Glutamatergic neuron (in vitro differentiated cells): ENCODE measurements at regions not wholly inside any gene's neighbourhood (a gene's known extent, or its start where the extent isn't known, plus 50 kb on each side); places are given as distances from the start of the nearest gene placed in this dataset.

Source experiments
- DNase-seq: peaks from one replicate; pipeline ENCODE4 v3.0.0; 2022
- H3K27ac Mint-ChIP-seq: one replicate; pipeline ENCODE4 v1.8.0; 2020; ENCODE audit warnings: mild to moderate bottlenecking, mixed read lengths, inconsistent platforms; ENCODE audit not compliant: unreplicated experiment
- H3K27me3 Mint-ChIP-seq: one replicate; pipeline ENCODE4 v1.8.0; 2020; ENCODE audit warnings: mild to moderate bottlenecking, moderate library complexity, mixed read lengths, inconsistent platforms; ENCODE audit not compliant: unreplicated experiment
- H3K36me3 Mint-ChIP-seq: one replicate; pipeline ENCODE4 v1.8.0; 2020; ENCODE audit warnings: mild to moderate bottlenecking, mixed read lengths, inconsistent platforms; ENCODE audit not compliant: unreplicated experiment
- H3K4me1 Mint-ChIP-seq: one replicate; pipeline ENCODE4 v1.8.0; 2020; ENCODE audit warnings: mild to moderate bottlenecking, low read depth, mixed read lengths, inconsistent platforms; ENCODE audit not compliant: unreplicated experiment
- H3K4me3 Mint-ChIP-seq: one replicate; pipeline ENCODE4 v1.8.0; 2020; ENCODE audit warnings: mild to moderate bottlenecking, mixed read lengths, inconsistent platforms; ENCODE audit not compliant: unreplicated experiment
- H3K9me3 Mint-ChIP-seq: one replicate; pipeline ENCODE4 v1.8.0; 2020; ENCODE audit warnings: mild to moderate bottlenecking, moderate library complexity, mixed read lengths, inconsistent platforms; ENCODE audit not compliant: unreplicated experiment
- CTCF ChIP-seq: fragments of 200-600 bp; sonication (generic); IDR thresholded peaks from one replicate; pipeline ENCODE4 v1.5.0; 2021; ENCODE audit not compliant: partially characterized antibody, unreplicated experiment

- no peak for TF ChIP-seq CTCF
- Mint-ChIP-seq H3K4me1 (no peaks in the 10 kb centered on the region), H3K27me3 (peaks cover 1% of the 10 kb centered on the region), H3K4me3 (no peak overlapping the region), H3K9me3 (peaks cover 1% of the 10 kb centered on the region), H3K27ac (no peak overlapping the region), H3K36me3 (no peaks in the 10 kb centered on the region)
- no peak for DNase-seq
Observed at GRCh38 chr4:122041312-122041711, 89.5 kb upstream of the TRPC3 start.

- H3K9me3 Mint-ChIP-seq: no peaks in the 10 kb centered on the region
- no peak overlapping the region for H3K27ac Mint-ChIP-seq
- no peak overlapping the region for H3K4me3 Mint-ChIP-seq
Observed at GRCh38 chr4:122038896-122039295, 87.0 kb upstream of the TRPC3 start.

GRCh38 chr4:122034619-122035018 is 82.8 kb upstream of the TRPC3 start:
- TF ChIP-seq CTCF: no peak
- Mint-ChIP-seq H3K4me3 (no peak overlapping the region), H3K27me3 (no peaks in the 10 kb centered on the region), H3K4me1 (no peaks in the 10 kb centered on the region), H3K36me3 (peaks cover 7% of the 10 kb centered on the region), H3K27ac (no peak overlapping the region), H3K9me3 (peaks cover 4% of the 10 kb centered on the region)
- DNase-seq: no peak

More at GRCh38 chr4:122038896-122039295, 87.0 kb upstream of the TRPC3 start:
- Mint-ChIP-seq H3K36me3 (no peaks in the 10 kb centered on the region), H3K27me3 (no peaks in the 10 kb centered on the region), H3K4me1 (no peaks in the 10 kb centered on the region)
- TF ChIP-seq CTCF: no peak
- no peak for DNase-seq

- Mint-ChIP-seq H3K27me3 (no peaks in the 10 kb centered on the region), H3K4me1 (no peaks in the 10 kb centered on the region), H3K27ac (no peak overlapping the region), H3K9me3 (peaks cover 6% of the 10 kb centered on the region), H3K36me3 (peaks cover 7% of the 10 kb centered on the region), H3K4me3 (no peak overlapping the region)
- TF ChIP-seq CTCF: no peak
- no peak for DNase-seq
Observed at GRCh38 chr4:122027203-122027602, 75.3 kb upstream of the TRPC3 start.

GRCh38 chr4:122017296-122017695 is 65.4 kb upstream of the TRPC3 start:
- H3K4me1 Mint-ChIP-seq: peaks cover 3% of the 10 kb centered on the region
- H3K9me3 Mint-ChIP-seq: no peaks in the 10 kb centered on the region
- no peak overlapping the region for H3K27ac Mint-ChIP-seq
- no peaks in the 10 kb centered on the region for H3K36me3 Mint-ChIP-seq
- DNase-seq: peak; percentile 22
- no peak for TF ChIP-seq CTCF
- H3K4me3 Mint-ChIP-seq: no peak overlapping the region
- H3K27me3 Mint-ChIP-seq: no peaks in the 10 kb centered on the region
